HG02840 (cell line): ENCODE measurements at regions not wholly inside any gene's neighbourhood (a gene's known extent, or its start where the extent isn't known, plus 50 kb on each side); places are given as distances from the start of the nearest gene placed in this dataset.
"Not testable (repeated sequence)": the region's sequence is repeated elsewhere in the genome, so short reads cannot be mapped to it uniquely, and the experiment has no call there.

ENCODE experiments used
- ATAC-seq: cut with Tn5 transposase; IDR thresholded peaks from one replicate; pipeline ENCODE4 v1.9.1; 2021; ENCODE audit warnings: mild to moderate bottlenecking, moderate library complexity, moderate number of reproducible peaks; ENCODE audit not compliant: unreplicated experiment, low FRiP score

GRCh38 chr4:120318196-120318846 is 251.7 kb upstream of the MAD2L1 start:
- no peak for ATAC-seq

DNA sequence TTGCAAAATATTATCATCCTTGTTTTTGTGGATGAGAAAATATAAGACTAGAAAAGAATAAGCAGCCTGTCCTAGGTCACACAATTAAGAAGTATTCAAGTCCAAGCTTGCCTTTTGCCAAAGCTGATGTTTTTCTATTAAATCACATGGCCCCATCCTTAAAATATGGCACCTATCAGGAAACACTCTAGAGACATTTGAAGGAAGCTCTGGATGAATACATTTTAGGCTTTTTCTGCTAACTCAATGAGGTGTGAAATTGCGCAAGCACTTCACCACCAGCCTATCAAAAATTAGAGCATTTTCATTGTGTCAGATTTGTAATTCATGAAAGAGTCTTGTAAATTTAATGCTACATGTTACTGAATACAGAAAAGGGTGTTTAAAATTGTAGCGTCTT is 251.1 kb upstream of the MAD2L1 start:
- no peak for ATAC-seq

DNA sequence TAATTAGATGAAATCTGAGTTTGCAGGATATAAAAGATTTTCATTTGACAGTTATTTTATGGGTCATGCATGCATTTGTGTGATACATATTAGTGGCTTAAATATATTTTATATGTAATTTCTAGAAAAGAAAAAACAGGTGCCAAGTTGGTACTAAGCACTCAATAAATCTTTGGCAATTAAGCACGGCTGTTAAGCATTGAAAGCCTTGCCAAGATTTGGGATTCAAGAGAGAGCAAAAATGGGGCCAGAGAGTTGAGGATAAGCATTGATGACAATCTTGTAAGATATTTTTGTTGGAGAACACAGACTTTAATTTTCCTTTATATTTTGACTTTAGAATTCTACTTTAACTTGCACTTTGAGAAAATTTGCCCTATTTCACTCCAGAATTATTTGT is 249.8 kb upstream of the MAD2L1 start:
- no peak for ATAC-seq

- no peak for ATAC-seq
These were observed 248.3 kb upstream of the MAD2L1 start for GRCh38 chr4:120314969-120315368.

- ATAC-seq, result no peak
These were observed 238.2 kb upstream of the MAD2L1 start for GRCh38 chr4:120304801-120305200.

DNA sequence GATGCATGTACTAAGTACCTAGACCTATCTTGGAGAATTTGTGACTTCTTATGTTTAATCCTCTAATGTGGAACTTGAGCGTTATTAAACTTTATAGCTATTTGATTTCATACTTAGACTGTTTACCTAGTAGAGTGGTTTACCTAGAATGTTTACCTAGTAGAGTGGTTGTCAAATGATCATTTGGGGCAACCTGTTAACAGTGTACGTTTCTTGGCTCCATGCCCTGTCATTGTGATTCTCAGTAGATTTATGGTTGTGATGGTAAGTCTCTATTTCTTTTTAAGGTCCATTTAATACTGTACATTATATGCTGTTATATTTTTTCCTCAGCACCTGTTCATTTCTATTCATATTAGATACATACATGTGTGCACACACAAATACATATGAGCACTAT is 233.0 kb upstream of the MAD2L1 start:
- ATAC-seq, result no peak

- no peak for ATAC-seq
These were observed 226.7 kb upstream of the MAD2L1 start for GRCh38 chr4:120293341-120293740.

DNA sequence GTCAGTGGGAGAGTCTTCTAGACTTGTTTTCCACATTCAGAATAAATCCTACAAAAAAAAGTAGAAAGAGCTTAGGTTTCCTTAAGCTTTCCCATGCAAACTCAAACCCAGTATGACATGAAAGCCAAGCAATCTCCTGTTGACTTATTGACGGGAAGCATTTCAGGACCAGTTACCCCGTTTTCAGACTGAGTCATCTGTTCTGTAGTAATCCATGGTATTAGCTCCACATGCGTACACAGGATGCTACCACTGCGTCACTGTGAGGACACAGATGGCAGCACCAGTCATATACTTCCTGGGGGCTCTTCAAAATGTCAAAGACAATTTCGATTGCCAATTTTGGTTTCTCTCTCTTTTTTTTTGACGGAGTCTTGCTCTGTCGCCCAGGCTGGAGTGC is 224.9 kb upstream of the MAD2L1 start:
- no peak for ATAC-seq

DNA sequence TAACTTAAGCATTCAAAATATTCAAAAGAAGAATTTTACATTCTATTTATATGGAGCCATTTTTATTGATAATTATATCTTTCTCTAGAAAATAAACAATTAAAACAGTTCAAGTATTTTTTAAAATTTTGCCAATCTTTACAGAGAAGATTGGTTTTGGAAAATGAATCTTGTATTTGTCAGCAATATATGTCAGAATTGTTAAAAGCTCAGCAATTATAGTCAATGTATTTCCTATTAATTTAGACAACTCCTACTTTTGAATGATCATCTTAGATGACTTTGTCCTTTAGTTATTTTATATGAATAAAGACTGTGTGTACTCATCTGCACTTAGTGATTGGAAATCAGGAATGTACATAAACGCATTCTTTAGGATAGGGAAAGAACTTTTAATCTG is 223.9 kb upstream of the MAD2L1 start:
- ATAC-seq, result no peak

DNA sequence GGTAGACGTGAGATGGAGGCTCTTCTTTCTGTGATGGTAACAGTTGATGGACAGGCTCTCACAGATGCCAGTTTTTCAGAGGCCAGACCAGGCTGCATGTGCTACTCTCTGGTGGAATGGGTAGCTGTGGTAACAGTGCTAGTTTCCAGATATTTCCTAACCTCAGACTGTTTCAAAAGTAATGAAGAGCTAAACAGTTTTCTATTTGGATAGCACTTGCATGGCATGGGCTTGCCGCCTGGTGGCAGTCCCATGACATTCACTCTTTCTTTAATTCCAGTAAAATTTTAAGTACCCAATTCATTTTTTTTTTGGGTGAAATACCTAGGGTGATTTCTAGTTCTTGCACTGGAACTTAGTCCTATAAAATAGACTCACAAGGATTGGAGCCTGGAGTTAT is 220.2 kb upstream of the MAD2L1 start:
- ATAC-seq, result no peak

- ATAC-seq, result no peak
These were observed 214.9 kb upstream of the MAD2L1 start for GRCh38 chr4:120281581-120281980.

DNA sequence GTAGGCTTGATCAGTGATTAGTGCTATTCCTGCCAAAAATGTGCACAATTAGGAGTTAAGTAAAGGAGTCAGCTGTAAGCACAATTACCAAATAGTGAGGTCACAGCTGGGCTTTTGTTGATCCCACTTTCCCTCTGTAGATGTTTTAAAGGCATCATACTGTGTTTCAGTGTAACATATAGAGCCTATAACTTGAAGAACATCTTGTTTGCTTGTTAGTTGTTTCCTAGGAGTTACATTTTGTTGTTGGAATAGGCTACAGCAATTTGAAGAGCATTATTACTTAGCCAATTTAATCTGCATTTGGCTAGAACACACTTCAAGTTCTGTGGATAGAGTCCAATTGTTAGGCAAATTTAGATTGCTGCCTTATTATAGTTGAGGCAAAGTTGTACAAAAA is 210.7 kb upstream of the MAD2L1 start:
- ATAC-seq, result no peak

GRCh38 chr4:120266602-120267001 is 200.0 kb upstream of the MAD2L1 start:
- no peak for ATAC-seq

GRCh38 chr4:120263618-120264017 is 197.0 kb upstream of the MAD2L1 start:
- no peak for ATAC-seq

DNA sequence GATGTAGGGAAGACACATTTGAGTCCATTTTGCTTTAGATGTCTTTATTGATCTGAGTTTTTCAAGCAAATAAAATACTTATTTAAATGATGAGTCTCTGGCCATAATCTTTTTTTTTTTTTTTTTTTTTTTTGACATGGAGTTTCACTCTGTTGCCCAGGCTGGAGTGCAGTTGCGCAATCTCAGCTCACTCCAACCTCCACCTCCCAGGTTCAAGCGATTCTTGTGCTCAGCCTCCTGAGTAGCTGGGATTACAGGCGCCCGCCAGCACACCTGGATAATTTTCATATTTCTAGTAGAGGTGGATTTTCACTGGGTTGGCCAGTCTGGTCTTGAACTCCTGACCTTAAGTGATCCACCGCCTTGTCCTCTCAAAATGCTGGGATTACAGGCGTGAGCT is 194.5 kb upstream of the MAD2L1 start:
- ATAC-seq, result no peak

DNA sequence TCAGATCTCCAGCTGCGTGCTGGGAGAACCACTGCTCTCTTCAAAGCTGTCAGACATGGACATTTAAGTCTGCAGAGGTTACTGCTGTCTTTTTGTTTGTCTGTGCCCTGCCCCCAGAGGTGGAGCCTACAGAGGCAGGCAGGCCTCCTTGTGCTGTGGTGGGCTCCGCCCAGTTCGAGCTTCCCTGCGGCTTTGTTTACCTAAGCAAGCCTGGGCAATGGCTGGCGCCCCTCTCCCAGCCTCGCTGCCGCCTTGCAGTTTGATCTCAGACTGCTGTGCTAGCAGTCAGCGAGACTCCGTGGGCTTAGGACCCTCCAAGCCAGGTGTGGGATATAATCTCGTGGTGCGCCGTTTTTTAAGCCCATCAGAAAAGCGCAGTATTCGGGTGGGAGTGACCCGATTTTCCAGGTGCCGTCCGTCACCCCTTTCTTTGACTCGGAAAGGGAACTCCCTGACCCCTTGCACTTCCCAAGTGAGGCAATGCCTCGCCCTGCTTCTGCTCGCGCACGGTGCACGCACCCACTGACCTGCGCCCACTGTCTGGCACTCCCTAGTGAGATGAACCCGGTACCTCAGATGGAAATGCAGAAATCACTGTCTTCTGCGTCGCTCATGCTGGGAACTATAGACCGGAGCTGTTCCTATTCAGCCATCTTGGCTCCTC is 189.6 kb upstream of the MAD2L1 start:
- ATAC-seq, result not testable (repeated sequence)

DNA sequence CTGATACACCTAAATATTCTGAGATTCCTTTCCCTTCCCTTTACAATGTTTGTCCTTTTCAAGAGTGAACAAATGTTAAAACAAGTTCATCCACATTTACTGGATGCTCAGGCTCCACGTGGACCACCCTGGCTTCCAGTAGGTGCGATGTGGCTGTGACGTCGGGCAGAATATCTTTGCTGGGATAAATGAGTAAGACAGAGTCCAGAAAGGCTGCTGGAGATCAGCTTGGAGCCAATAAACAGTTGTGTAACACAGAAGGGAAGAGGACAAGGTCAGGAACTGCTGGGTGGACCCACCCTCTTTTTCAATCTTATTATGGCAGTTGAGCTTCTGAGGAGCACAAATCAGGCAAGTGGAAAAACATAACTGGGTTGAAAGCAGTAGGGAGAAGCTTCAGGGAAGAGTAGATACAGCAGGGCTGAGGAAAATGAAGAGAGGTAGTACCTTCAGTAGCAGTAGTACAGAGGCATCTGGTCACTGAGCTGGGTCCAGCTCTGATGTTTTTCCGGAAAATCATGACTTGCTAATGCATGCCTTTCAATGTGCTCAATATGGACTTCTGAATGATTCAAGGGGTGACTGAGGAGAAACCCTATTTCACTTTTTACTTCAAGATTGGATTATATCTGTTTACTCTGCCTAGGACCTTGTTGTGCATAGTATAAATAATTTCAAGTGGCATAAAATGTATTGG is 171.8 kb upstream of the MAD2L1 start:
- ATAC-seq, result no peak

DNA sequence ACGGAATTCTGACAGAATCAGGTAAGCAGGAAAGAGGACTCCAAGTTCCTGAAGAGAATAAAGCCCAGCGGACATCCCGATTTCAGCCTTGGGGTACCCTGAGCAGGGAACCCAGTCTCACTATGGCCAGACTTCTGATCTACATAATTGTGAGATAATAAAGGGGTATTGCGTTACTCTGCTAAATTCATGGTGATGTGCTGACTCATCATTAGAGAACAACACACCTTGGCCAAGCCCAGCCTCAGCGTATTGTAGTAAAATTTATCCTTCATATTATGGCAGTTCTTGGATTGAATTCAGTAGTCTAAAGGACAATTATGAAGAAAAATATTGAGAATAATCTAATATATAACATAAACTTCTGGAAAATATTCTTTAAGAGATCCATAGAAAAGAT is 170.2 kb upstream of the MAD2L1 start:
- no peak for ATAC-seq

DNA sequence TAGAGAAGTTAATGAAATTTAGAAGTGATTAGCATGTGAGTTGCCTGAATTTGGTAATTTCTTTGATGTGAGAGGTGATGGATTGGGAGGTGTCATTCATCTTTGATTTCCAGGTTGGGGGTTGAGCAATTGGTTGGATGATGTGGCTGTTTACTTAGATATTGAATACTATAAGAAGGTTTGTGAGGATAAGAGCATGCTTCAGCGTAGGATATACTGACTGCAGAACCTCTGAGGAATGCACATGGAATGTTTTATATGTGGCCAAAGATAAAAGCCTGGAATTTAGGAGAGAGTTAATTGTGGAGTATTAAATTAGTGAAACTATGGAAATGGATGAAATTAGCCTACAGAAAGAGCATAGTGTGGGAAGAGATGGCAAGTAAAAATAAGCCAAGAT is 165.4 kb upstream of the MAD2L1 start:
- ATAC-seq, result no peak

- ATAC-seq, result no peak
These were observed 161.4 kb upstream of the MAD2L1 start for GRCh38 chr4:120228086-120228485.

DNA sequence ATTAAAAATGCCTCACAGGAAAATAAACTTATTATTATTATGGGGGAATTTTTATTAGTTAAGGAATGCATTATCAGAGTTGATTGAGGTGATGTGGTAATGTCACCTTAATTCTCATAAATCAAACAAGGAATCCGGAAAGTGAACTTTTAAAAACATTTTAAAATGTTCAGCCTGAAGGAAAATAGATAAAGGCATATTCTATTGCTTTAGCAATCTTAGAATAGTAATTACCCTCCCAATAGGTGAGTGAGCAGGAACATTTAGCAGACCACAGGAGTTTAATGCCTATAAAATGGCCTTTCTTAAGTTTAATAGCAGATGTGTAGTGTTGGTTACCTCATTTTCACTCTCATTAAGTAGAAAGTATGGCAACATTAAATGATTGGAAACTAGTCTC is 160.9 kb upstream of the MAD2L1 start:
- no peak for ATAC-seq

DNA sequence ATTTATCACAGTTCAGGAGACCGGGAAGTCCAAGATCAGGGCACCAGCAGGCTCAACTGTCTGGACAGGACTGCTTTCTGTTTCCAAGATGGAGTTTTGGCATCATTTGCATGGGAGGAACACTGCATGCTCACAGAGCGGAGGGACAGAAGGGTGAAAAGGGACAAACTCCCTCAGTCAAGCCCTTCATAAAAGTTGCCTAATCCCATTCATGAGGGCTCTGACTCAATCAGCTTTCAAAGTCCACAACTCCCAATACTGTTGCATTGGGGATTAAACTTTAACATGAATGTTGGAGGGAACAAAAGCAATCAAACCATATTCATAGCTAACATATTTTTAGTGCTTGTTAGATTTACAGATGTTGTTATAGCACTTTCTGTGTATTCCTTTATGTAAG is 158.9 kb upstream of the MAD2L1 start:
- ATAC-seq, result no peak
